ENCODE measurements at regions not wholly inside any gene's neighbourhood (a gene's known extent, or its start where the extent isn't known, plus 50 kb on each side); places are given as distances from the start of the nearest gene placed in this dataset.

GRCh38 chr11:105344938-105345337, 205.4 kb upstream of the CARD18 start:
- TF ChIP-seq MYC (IDR thresholded peaks at IDR 0.05; ENCODE audit: low read depth, low read length) (no peak), POLR2A (IDR thresholded peaks at IDR 0.05; ENCODE audit: extremely low read depth, insufficient read length) (no peak), MAX (IDR thresholded peaks at IDR 0.05; ENCODE audit: low read depth, low read length) (no peak), CTCF (IDR thresholded peaks at IDR 0.05; ENCODE audit: low read depth, low read length) (no peak)
- no peak overlapping the region for H3K4me3 ChIP-seq (ENCODE audit: low read depth, low read length)
- no peak for DNase-seq (ENCODE audit: low read depth)

- H3K4me3 ChIP-seq (ENCODE audit: low read depth, low read length) = no peak overlapping the region
- no peak for DNase-seq (ENCODE audit: low read depth)
- TF ChIP-seq CTCF (IDR thresholded peaks at IDR 0.05; ENCODE audit: low read depth, low read length) (no peak), POLR2A (IDR thresholded peaks at IDR 0.05; ENCODE audit: extremely low read depth, insufficient read length) (no peak), MYC (IDR thresholded peaks at IDR 0.05; ENCODE audit: low read depth, low read length) (no peak), MAX (IDR thresholded peaks at IDR 0.05; ENCODE audit: low read depth, low read length) (no peak)
Observed at GRCh38 chr11:105334025-105334714, 194.6 kb upstream of the CARD18 start.

GRCh38 chr11:105333153-105333552, 193.6 kb upstream of the CARD18 start:
- H3K4me3 ChIP-seq (ENCODE audit: low read depth, low read length) = no peak overlapping the region
- no peak for TF ChIP-seq MYC (IDR thresholded peaks at IDR 0.05; ENCODE audit: low read depth, low read length)
- TF ChIP-seq CTCF (IDR thresholded peaks at IDR 0.05; ENCODE audit: low read depth, low read length) = no peak
- no peak for TF ChIP-seq MAX (IDR thresholded peaks at IDR 0.05; ENCODE audit: low read depth, low read length)
- TF ChIP-seq POLR2A (IDR thresholded peaks at IDR 0.05; ENCODE audit: extremely low read depth, insufficient read length) = no peak
- no peak for DNase-seq (ENCODE audit: low read depth)

- no peak for DNase-seq (ENCODE audit: low read depth)
- TF ChIP-seq POLR2A (IDR thresholded peaks at IDR 0.05; ENCODE audit: extremely low read depth, insufficient read length) = no peak
- TF ChIP-seq CTCF (IDR thresholded peaks at IDR 0.05; ENCODE audit: low read depth, low read length) = no peak
- no peak for TF ChIP-seq MAX (IDR thresholded peaks at IDR 0.05; ENCODE audit: low read depth, low read length)
- H3K4me3 ChIP-seq (ENCODE audit: low read depth, low read length) = no peak overlapping the region
Observed at GRCh38 chr11:105332171-105332570, 192.6 kb upstream of the CARD18 start.

- TF ChIP-seq MYC (IDR thresholded peaks at IDR 0.05; ENCODE audit: low read depth, low read length) (no peak), POLR2A (IDR thresholded peaks at IDR 0.05; ENCODE audit: extremely low read depth, insufficient read length) (no peak), CTCF (IDR thresholded peaks at IDR 0.05; ENCODE audit: low read depth, low read length) (no peak), MAX (IDR thresholded peaks at IDR 0.05; ENCODE audit: low read depth, low read length) (no peak)
- H3K4me3 ChIP-seq (ENCODE audit: low read depth, low read length) = no peak overlapping the region
- no peak for DNase-seq (ENCODE audit: low read depth)
Observed at GRCh38 chr11:105328061-105328460, 188.5 kb upstream of the CARD18 start.
